HG03103 (cell line): ENCODE measurements at regions not wholly inside any gene's neighbourhood (a gene's known extent, or its start where the extent isn't known, plus 50 kb on each side); places are given as distances from the start of the nearest gene placed in this dataset.
A peak's percentile ranks its signal among the peaks of the same experiment; 100 is the strongest.

Experiments used
- ATAC-seq: cut with Tn5 transposase; IDR thresholded peaks from one replicate; pipeline ENCODE4 v1.9.1; 2021; ENCODE audit warnings: low read depth; ENCODE audit not compliant: unreplicated experiment

GRCh38 chr20:39897781-39898466 is 791.1 kb downstream of the MAFB start:
- ATAC-seq, result no peak

GRCh38 chr20:39897058-39897457 is 792.0 kb downstream of the MAFB start:
- ATAC-seq, result no peak

- no peak for ATAC-seq
These were observed 795.0 kb downstream of the MAFB start for GRCh38 chr20:39894067-39894466.

GRCh38 chr20:39893003-39893685 is 795.9 kb downstream of the MAFB start:
- ATAC-seq, result no peak

GRCh38 chr20:39890697-39891096 is 798.3 kb downstream of the MAFB start:
- ATAC-seq, result no peak

- no peak for ATAC-seq
These were observed 800.7 kb downstream of the MAFB start for GRCh38 chr20:39888310-39888709.

- no peak for ATAC-seq
These were observed 802.3 kb downstream of the MAFB start for GRCh38 chr20:39886650-39887190.

- no peak for ATAC-seq
These were observed 802.9 kb downstream of the MAFB start for GRCh38 chr20:39885975-39886649.

- no peak for ATAC-seq
These were observed 806.2 kb downstream of the MAFB start for GRCh38 chr20:39882806-39883205.

GRCh38 chr20:39880890-39881289 is 808.1 kb downstream of the MAFB start:
- no peak for ATAC-seq

- no peak for ATAC-seq
These were observed 809.7 kb downstream of the MAFB start for GRCh38 chr20:39879296-39879695.

- no peak for ATAC-seq
These were observed 810.2 kb downstream of the MAFB start for GRCh38 chr20:39878809-39879208.

- no peak for ATAC-seq
These were observed 810.7 kb downstream of the MAFB start for GRCh38 chr20:39878320-39878719.

GRCh38 chr20:39877788-39878187 is 811.2 kb downstream of the MAFB start:
- ATAC-seq, result no peak

- no peak for ATAC-seq
These were observed 811.9 kb downstream of the MAFB start for GRCh38 chr20:39876976-39877635.

GRCh38 chr20:39875492-39876110 is 813.4 kb downstream of the MAFB start:
- ATAC-seq, result no peak

GRCh38 chr20:39874049-39874893 is 814.8 kb downstream of the MAFB start:
- ATAC-seq, result peak; percentile 93

- no peak for ATAC-seq
These were observed 815.8 kb downstream of the MAFB start for GRCh38 chr20:39873286-39873685.

- no peak for ATAC-seq
These were observed 818.0 kb downstream of the MAFB start for GRCh38 chr20:39871013-39871412.

GRCh38 chr20:39865446-39865845 is 823.6 kb downstream of the MAFB start:
- ATAC-seq, result no peak
